Uterus (tissue), 2 donors: ENCODE measurements at regions not wholly inside any gene's neighbourhood (a gene's known extent, or its start where the extent isn't known, plus 50 kb on each side); places are given as distances from the start of the nearest gene placed in this dataset.

Experiments used
- POLR2A ChIP-seq, 2 donors: fragments of 450-650 bp; IDR thresholded peaks; one replicate each; pipeline ENCODE4 v1.6.1; 2016; ENCODE audit warnings: antibody characterized with exemption in 2 of 2, mild to moderate bottlenecking in 1 of 2, moderate library complexity in 1 of 2
- TF ChIP-seq, protein P1 (sequence below), 4 experiments: fragments of 200-600 bp in 2 of 4; fragments of 450-650 bp in 2 of 4; sonication (generic) in 2 of 4; IDR thresholded peaks; one replicate each; pipeline ENCODE4 v1.5.1; 2016 to 2019; ENCODE audit warnings: antibody characterized with exemption in 4 of 4, mild to moderate bottlenecking in 2 of 4, moderate library complexity in 1 of 4

DNA sequence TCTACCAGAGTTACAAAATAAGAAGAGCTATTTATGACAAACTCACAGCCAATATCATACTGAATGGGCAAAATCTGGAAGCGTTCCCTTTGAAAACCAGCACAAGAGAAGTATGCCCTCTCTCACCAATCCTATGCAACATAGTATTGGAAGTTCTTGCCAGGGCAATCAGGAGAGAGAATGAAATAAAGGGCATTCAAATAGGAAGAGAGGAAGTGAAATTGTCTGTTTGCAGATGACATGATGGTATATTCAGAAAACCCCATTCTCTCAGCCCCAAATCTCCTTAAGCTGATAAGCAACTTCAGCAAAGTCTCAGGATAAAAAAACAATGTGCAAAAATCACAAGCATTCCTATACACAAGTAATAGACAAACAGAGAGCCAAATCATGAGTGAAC is 1169.5 kb downstream of the AMY1C start:
- no peak for TF ChIP-seq POLR2A (IDR thresholded peaks at IDR 0.05)
- TF ChIP-seq, protein P1, sequence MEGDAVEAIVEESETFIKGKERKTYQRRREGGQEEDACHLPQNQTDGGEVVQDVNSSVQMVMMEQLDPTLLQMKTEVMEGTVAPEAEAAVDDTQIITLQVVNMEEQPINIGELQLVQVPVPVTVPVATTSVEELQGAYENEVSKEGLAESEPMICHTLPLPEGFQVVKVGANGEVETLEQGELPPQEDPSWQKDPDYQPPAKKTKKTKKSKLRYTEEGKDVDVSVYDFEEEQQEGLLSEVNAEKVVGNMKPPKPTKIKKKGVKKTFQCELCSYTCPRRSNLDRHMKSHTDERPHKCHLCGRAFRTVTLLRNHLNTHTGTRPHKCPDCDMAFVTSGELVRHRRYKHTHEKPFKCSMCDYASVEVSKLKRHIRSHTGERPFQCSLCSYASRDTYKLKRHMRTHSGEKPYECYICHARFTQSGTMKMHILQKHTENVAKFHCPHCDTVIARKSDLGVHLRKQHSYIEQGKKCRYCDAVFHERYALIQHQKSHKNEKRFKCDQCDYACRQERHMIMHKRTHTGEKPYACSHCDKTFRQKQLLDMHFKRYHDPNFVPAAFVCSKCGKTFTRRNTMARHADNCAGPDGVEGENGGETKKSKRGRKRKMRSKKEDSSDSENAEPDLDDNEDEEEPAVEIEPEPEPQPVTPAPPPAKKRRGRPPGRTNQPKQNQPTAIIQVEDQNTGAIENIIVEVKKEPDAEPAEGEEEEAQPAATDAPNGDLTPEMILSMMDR (IDR thresholded peaks at IDR 0.05): no peak
